HG03342 (cell line): ENCODE measurements at regions not wholly inside any gene's neighbourhood (a gene's known extent, or its start where the extent isn't known, plus 50 kb on each side); places are given as distances from the start of the nearest gene placed in this dataset.
A peak's percentile ranks its signal among the peaks of the same experiment; 100 is the strongest.
"Not testable (repeated sequence)": the region's sequence is repeated elsewhere in the genome, so short reads cannot be mapped to it uniquely, and the experiment has no call there.

Source experiments
- ATAC-seq: cut with Tn5 transposase; IDR thresholded peaks from one replicate; pipeline ENCODE4 v1.9.1; 2021; ENCODE audit warnings: mild to moderate bottlenecking, moderate library complexity; ENCODE audit not compliant: unreplicated experiment

- not testable (repeated sequence) for ATAC-seq
These were observed 240.1 kb downstream of the ZNF92 start for GRCh38 chr7:65613644-65614289.

GRCh38 chr7:65616111-65616510, 242.5 kb downstream of the ZNF92 start:
- not testable (repeated sequence) for ATAC-seq

DNA sequence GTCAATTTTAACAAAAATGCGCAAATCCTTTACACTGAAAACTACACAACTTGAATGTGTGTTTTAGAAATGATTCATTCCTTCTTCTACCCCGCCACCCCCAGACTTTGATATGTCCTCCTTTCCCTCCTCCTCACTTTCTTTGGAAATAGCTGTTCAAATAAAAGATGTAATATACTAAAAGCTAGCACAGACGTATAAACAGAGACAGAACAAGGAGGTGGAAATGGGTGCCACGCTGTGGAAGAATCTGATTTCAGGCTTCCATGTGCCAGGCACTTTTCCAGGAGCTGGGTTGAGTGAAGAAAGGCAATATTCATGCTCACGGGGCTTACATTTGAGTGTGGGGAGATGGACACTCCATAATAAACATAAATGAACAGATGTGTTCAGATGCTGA, 246.6 kb downstream of the ZNF92 start:
- ATAC-seq, result not testable (repeated sequence)

DNA sequence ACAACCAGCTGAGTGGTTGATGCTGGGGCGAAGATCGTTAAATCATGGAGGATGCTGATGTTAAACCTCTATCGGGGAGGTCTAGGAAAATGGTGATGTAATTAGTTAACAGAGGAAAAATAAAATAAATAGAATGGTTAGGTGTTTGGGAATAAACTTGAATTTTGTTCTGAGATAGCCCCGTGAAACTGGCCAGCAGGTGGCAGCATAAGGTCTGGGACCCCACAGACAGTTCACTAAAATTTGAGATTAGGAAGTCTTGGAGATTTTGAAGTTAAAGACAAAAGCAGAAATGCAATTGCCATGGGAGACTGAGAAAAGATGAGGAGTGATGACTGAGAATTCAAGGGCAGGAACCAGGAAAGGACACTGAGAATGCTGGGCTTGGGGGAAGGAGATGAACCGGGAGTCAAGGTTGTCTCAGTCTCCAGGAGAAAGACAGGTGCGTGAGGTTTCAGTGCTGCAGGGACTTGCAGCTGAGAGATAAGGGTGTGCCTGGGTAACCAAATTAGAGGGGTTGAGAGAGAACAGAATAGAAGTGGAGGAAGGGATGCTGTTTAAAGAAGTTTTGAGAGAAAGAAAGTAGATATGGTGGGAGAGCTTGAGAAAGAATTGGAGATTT, 248.0 kb downstream of the ZNF92 start:
- ATAC-seq, result peak; percentile 62

DNA sequence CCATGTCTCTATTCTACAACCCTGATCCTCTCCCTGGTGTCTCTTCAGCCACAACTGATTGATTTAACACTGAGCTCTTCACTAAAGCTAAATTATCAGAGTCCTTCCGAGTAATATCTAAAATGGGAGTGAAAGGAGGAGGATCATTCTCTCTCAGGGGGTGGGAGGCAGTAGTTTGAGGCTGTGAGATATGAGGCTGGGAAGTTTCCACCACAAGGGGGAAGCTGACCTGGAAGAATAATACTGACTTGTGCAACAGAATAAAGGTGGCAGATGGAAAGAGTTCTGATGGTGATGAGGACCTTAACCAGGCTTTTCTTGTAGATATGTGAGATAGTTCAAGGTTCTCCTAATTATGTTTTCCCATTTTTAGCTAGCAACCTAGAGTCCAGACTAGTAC, 241.6 kb upstream of the VKORC1L1 start:
- not testable (repeated sequence) for ATAC-seq

- ATAC-seq, result not testable (repeated sequence)
These were observed 239.1 kb upstream of the VKORC1L1 start for GRCh38 chr7:65633587-65634404.

DNA sequence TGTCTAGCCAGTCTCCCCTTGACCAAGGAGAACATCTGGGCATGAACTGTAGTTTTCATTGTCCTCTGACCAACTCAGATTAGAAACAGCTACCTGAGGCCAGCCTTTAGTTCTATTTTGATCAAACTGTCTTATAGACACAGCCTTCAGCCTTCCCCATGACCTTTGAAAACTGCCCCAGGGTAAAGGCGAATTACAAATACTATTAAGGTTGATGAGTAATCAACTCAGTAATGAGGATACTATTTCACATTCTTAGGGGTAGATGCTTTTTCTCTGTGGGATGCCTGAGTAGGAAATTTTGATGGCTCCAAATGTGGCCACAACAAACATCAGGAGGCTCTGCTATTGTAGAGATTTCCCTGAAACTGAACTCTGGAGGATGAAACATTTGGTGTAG, 234.0 kb upstream of the VKORC1L1 start:
- ATAC-seq, result not testable (repeated sequence)

DNA sequence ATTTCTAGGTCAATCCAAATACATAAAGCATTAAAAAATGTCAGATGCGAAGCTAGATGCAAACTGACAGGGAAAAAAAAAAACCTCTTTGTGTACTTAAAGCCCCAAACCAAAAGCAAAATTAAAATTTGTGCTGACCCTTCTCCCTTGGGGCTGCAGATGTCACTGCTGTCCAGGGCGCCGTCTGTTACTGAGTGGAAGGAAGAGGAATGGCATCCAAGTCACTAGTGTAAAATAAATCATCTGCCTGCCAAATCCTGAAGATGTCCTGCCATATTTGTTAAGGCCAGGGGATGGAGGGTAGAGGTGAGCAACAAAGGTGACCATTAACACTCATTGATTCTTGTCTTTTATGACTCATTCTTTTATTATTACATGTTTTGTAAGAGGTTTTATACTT, 233.2 kb upstream of the VKORC1L1 start:
- ATAC-seq, result not testable (repeated sequence)

DNA sequence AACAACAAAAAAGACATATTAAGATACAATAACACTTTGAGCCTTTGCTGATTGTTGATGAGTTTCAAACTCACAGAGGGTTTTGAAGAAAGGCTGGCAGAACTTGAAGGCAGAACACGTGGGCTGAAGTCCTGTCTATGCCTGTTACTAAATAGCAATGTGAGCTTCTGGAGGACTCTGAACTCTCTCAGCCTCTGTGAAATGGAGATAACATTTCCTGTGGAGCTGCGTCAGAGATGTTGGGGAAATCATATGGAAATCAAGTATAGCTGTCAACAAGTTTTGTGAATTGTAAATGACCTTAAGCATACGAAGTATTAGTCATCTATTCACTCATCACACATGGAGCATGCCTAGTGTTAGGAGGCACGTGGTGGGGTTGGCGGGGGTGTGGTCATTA, 229.4 kb upstream of the VKORC1L1 start:
- not testable (repeated sequence) for ATAC-seq

DNA sequence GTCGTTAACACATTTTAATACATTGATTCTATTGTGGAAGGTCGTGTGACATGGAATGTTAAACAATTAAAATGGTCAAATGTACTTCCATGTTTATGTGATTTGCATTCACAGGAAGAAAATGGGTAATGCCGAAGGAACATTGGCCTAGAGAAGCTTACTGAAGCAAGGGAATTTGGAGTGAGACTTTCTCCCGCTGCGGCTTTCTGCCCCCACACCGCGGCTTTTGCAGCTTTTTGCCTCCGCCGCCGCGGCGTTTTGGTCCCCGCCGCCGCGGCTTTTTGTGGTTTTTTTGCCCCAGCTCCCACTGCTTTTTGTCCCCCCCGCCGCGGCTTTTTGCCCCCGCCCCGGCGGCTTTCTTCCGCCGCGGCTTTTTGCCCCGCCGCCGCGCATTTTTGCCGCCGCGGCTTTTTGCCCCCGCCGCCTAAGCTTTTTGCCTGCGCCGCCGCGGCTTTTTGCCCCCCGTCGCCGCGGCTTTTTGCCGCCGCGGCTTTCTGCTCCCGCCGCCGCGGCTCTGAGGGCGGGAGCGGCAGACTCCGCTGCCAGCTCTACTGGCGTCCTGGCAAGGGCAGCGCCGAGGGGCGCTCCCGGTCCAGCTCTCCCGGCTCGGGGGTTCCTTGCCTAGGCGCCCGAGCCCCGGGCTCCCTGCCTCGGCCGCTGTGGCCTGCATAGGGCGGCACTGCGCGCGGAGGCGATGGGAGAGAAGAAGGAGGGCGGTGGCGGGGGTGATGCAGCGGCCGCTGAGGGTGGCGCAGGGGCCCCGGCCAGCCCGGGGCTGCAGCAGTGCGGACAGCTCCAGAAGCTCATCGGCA, 225.5 kb upstream of the VKORC1L1 start:
- not testable (repeated sequence) for ATAC-seq

DNA sequence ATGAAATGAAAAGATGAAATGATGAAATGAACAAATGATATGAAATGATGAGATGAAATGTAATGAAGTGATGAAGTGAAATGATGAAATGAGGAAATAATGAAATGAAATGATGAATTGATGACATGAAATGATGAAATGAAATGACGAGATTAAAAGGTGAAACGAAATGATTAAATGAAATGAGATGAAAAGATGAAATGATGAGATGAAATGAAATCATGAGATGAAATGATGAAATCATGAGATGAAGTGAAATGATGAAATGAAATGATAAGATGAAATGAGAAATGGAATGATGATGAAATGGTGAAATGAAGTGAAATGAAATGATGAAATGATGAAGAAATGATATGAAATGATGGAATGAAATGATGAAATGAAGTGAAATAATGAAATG, 221.7 kb upstream of the VKORC1L1 start:
- ATAC-seq, result not testable (repeated sequence)

- not testable (repeated sequence) for ATAC-seq
These were observed 220.9 kb upstream of the VKORC1L1 start for GRCh38 chr7:65651826-65652592.

DNA sequence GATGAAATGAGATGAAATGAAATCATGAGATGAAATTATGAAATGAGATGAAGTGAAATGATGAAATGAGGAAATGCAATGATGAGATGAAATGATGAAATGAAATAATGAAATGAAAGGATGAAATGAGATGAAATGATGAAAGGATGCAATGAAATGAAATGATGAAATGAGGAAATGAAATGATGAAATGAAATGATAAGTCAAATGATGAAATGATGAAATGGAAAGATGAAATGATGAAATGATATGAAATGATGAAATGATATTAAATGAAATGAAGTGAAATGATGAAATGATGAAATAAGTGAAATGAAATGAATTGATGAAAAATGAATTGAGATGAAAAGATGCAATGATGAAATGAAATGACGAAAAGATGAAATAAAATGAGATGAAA, 220.2 kb upstream of the VKORC1L1 start:
- not testable (repeated sequence) for ATAC-seq

GRCh38 chr7:65656494-65657188, 216.2 kb upstream of the VKORC1L1 start:
- not testable (repeated sequence) for ATAC-seq

DNA sequence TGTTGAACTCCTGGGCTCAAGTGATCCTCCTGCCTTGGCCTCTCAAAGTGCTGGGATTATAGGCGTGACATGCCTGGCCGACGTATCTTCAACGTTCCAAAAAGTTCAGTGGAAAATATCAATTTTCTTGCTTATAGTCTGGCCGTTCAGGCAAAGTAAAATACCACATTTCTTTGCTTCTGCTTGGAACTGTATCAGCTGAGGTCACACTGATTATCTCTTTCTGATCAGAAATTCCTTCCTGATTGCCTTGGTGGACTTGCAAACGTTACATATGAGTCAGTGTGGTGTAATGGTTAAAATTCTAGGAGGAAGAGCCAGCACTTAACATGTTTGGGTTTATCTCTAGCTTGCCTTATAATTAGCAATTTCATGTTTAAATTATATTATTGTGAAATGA, 189.5 kb upstream of the VKORC1L1 start:
- not testable (repeated sequence) for ATAC-seq

DNA sequence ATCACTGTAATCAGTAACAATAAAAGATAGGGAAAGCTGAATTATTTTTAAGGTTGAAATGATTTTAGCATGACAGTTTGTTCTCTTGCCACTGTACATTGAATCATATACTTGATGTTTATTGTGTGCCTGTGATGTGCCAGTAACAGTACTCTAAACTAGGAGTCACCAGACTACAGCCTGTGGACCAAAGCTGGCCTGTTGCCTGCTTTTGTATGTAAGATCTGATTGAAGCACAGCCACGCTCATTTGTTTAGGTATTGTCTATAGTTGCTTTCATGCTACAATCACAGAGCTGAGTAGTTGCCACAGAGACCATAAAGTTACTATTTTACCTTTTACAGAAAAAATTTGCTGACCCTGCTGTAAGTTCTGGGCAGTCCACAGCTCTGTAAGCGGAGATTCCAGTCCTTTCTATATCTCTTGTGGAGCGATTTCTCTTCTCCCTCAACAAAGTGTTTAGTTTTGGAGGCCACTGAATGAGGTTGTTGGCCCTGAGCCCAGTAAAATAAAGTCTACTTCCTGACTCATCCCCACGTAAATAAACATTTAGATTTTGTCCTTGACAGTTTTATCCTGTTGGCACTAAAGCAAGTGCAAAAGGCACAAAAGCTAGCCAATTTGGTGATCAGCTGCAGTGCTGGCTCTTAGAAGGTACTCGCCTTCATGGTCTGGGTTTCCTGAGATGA, 173.7 kb upstream of the VKORC1L1 start:
- not testable (repeated sequence) for ATAC-seq

DNA sequence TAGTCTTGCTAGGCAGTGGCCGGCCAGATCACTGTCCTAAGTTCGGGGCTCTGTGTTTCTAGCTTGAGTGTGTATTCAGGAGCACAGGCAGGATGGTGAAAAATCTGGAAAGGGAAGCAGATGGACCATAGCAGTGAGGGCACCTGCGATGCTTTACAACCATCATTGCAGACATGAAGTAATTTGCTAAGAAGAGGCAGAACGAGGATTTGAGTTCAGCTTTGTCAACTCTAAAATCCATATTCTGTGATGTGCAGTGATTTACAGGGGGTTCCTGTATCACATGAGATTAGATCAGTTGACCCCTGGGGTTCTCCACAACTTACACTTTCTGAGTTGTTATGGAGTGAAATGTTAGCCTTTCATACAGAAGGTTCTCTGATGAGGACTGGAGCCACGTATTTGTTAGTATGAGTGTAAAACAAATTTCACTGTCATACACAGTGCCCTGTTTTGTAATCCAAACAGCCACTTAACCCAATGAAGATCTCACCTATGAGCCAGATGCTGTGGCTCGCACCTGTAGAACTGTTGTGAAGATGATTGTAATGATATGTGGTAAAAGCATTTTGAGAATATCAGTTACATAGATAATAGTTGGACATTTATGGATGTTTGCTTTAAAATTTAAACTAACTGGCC, 173.0 kb upstream of the VKORC1L1 start:
- ATAC-seq, result not testable (repeated sequence)

GRCh38 chr7:65719123-65719798, 153.6 kb upstream of the VKORC1L1 start:
- ATAC-seq, result not testable (repeated sequence)
